Activated T-cell treated with anti-CD3 and anti-CD28 coated beads, Interleukin-2, amount 50 U/mL, for 4 hours (primary cell): ENCODE measurements at regions not wholly inside any gene's neighbourhood (a gene's known extent, or its start where the extent isn't known, plus 50 kb on each side); places are given as distances from the start of the nearest gene placed in this dataset.
"Not testable (repeated sequence)": the region's sequence is repeated elsewhere in the genome, so short reads cannot be mapped to it uniquely, and the experiment has no call there.

Experiments used
- ATAC-seq, 2 donors: fragments of 200-7000 bp; cut with Tn5 transposase; one replicate each; pipeline ENCODE4 v1.10.0; 2021
- DNase-seq: peaks from one replicate; pipeline ENCODE4 v3.0.0-alpha.2; 2020
- H3K27me3 Mint-ChIP-seq: one replicate; pipeline ENCODE4 v1.8.0; 2021; ENCODE audit warnings: low read depth, mixed read lengths
- H3K36me3 Mint-ChIP-seq: one replicate; pipeline ENCODE4 v1.8.0; 2022; ENCODE audit warnings: mixed read lengths; ENCODE audit not compliant: insufficient read depth
- H3K4me1 Mint-ChIP-seq: one replicate; pipeline ENCODE4 v1.8.0; 2021; ENCODE audit warnings: low read depth, mixed read lengths
- H3K4me3 Mint-ChIP-seq: one replicate; pipeline ENCODE4 v1.8.0; 2021; ENCODE audit warnings: mild to moderate bottlenecking, moderate library complexity, mixed read lengths
- H3K9me3 Mint-ChIP-seq: one replicate; pipeline ENCODE4 v1.8.0; 2021; ENCODE audit warnings: mixed read lengths

- ATAC-seq (no peak), DNase-seq (no peak)
- no peaks in the 10 kb centered on the region for H3K27me3 Mint-ChIP-seq
- peaks cover 13% of the 10 kb centered on the region for H3K9me3 Mint-ChIP-seq
- no peaks in the 10 kb centered on the region for H3K4me1 Mint-ChIP-seq
- no peak overlapping the region for H3K4me3 Mint-ChIP-seq
- no peaks in the 10 kb centered on the region for H3K36me3 Mint-ChIP-seq
These were observed 58.6 kb upstream of the CNTNAP2 start for GRCh38 chr7:146057958-146058357.

GRCh38 chr7:146054909-146055308 is 61.7 kb upstream of the CNTNAP2 start:
- ATAC-seq (no peak), DNase-seq (no peak)
- Mint-ChIP-seq H3K27me3 (no peaks in the 10 kb centered on the region), H3K4me1 (no peaks in the 10 kb centered on the region), H3K36me3 (no peaks in the 10 kb centered on the region), H3K4me3 (no peak overlapping the region), H3K9me3 (peaks cover 13% of the 10 kb centered on the region)

DNA sequence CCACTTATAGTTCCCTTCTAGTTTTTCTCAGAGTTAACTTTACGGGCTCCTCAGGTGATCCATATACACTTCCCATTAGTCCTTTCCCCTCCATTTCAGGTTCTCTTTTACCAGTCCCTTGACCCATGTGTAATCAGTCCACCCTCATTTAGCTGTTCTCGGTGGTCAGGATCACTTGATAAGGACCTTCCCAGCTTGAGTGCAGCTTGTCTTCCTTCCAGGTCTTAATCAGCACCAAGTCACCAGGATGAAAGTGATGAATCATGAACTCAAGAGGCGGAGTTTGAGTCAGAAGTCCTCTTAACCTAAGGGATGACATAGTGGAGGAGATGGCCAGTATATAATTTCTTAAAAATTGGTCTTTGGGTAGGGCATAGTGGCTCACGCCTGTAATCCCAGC is 63.1 kb upstream of the CNTNAP2 start:
- peaks cover 13% of the 10 kb centered on the region for H3K9me3 Mint-ChIP-seq
- H3K27me3 Mint-ChIP-seq = no peaks in the 10 kb centered on the region
- H3K36me3 Mint-ChIP-seq = no peaks in the 10 kb centered on the region

GRCh38 chr7:146043310-146043709 is 73.3 kb upstream of the CNTNAP2 start:
- not testable (repeated sequence) for H3K4me1 Mint-ChIP-seq, ATAC-seq, H3K4me3 Mint-ChIP-seq, H3K9me3 Mint-ChIP-seq, H3K36me3 Mint-ChIP-seq, DNase-seq, H3K27me3 Mint-ChIP-seq

More for the DNA sequence above, 63.1 kb upstream of the CNTNAP2 start:
- no peak for ATAC-seq
- Mint-ChIP-seq H3K4me1 (no peaks in the 10 kb centered on the region), H3K4me3 (no peak overlapping the region)
- no peak for DNase-seq

GRCh38 chr7:146028251-146028750 is 88.3 kb upstream of the CNTNAP2 start:
- H3K27me3 Mint-ChIP-seq = no peaks in the 10 kb centered on the region
- peaks cover 11% of the 10 kb centered on the region for H3K9me3 Mint-ChIP-seq
- no peak overlapping the region for H3K4me3 Mint-ChIP-seq
- H3K36me3 Mint-ChIP-seq = no peaks in the 10 kb centered on the region
- DNase-seq (no peak), ATAC-seq (no peak)
- no peaks in the 10 kb centered on the region for H3K4me1 Mint-ChIP-seq

GRCh38 chr7:146027243-146027642 is 89.4 kb upstream of the CNTNAP2 start:
- Mint-ChIP-seq H3K4me1 (no peaks in the 10 kb centered on the region), H3K9me3 (peaks cover 11% of the 10 kb centered on the region), H3K4me3 (no peak overlapping the region), H3K36me3 (no peaks in the 10 kb centered on the region), H3K27me3 (no peaks in the 10 kb centered on the region)
- no peak for DNase-seq
- no peak for ATAC-seq

DNA sequence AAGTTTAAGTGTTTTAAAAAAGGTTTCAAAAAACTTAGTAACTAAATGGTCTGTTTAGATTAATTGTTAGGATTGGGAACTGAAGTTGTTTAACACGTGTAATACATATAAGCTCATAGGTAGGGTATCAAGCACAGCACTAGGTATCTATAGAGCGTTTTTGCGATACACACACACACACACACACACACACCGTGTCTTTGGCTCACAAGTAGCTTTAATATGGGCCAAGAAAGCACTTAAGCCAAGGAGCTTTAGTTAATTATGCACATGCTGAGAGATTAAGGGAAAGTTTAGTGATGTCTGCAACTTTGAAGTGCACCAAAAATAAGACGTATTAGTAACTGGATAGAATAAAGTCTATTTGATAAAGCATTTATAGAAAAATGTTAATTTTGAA is 93.8 kb upstream of the CNTNAP2 start:
- Mint-ChIP-seq H3K9me3 (peaks cover 19% of the 10 kb centered on the region), H3K27me3 (no peaks in the 10 kb centered on the region), H3K4me3 (no peak overlapping the region), H3K36me3 (no peaks in the 10 kb centered on the region), H3K4me1 (no peaks in the 10 kb centered on the region)
- DNase-seq (no peak), ATAC-seq (no peak)

DNA sequence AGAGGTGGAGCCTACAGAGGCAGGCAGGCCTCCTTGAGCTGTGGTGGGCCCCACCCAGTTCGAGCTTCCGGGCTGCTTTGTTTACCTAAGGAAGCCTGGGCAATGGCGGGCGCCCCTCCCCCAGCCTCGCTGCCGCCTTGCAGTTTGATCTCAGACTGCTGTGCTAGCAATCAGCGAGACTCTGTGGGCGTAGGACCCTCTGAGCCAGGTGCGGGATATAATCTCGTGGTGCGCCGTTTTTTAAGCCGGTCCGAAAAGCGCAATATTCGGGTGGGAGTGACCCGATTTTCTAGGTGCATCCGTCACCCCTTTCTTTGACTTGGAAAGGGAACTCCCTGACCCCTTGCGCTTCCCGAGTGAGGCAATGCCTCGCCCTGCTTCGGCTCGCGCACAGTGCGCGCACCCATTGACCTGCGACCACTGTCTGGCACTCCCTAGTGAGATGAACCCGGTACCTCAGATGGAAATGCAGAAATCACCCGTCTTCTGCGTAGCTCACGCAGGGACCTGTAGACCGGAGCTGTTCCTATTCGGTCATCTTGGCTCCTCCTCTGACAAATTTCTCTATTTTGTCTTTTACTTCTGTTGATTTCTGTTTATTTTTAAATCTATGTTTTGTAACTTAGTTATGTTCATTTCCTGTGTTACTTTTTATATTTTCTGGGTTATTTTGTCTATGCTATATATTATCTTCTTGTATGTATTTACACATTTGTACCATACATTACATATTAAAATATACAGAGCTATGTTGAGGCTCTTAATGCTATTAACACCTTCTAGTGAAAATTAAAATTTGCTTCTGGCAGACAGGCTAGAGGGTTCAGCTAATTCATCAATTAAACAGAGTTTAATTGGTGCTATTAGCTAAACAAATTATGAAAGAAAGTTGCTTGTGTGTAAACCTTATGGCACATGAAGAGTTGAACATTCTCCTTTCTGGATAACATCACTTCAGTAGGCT is 97.3 kb upstream of the CNTNAP2 start:
- H3K9me3 Mint-ChIP-seq, H3K4me1 Mint-ChIP-seq, H3K4me3 Mint-ChIP-seq, H3K27me3 Mint-ChIP-seq, ATAC-seq, H3K36me3 Mint-ChIP-seq, DNase-seq: not testable (repeated sequence)

DNA sequence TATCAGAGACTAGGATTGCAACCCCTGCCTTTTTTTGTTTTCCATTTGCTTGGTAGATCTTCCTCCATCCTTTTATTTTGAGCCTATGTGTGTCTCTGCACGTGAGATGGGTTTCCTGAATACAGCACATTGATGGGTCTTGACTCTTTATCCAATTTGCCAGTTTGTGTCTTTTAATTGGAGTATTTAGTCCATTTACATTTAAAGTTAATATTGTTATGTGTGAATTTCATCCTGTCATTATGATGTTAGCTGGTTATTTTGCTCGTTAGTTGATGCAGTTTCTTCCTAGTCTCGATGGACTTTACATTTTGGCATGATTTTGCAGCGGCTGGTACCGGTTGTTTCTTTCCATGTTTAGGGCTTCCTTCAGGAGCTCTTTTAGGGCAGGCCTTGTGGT is 99.2 kb upstream of the CNTNAP2 start:
- H3K27me3 Mint-ChIP-seq, H3K4me3 Mint-ChIP-seq, H3K9me3 Mint-ChIP-seq, DNase-seq, ATAC-seq, H3K4me1 Mint-ChIP-seq, H3K36me3 Mint-ChIP-seq: not testable (repeated sequence)

GRCh38 chr7:146014154-146014553 is 102.4 kb upstream of the CNTNAP2 start:
- H3K4me3 Mint-ChIP-seq, H3K36me3 Mint-ChIP-seq, DNase-seq, H3K4me1 Mint-ChIP-seq, H3K9me3 Mint-ChIP-seq, H3K27me3 Mint-ChIP-seq, ATAC-seq: not testable (repeated sequence)

- Mint-ChIP-seq H3K4me3 (no peak overlapping the region), H3K9me3 (peaks cover 6% of the 10 kb centered on the region), H3K27me3 (no peaks in the 10 kb centered on the region), H3K36me3 (no peaks in the 10 kb centered on the region), H3K4me1 (no peaks in the 10 kb centered on the region)
- ATAC-seq (no peak), DNase-seq (no peak)
These were observed 108.3 kb upstream of the CNTNAP2 start for GRCh38 chr7:146008293-146008692.

GRCh38 chr7:146004805-146005204 is 111.8 kb upstream of the CNTNAP2 start:
- DNase-seq = no peak
- no peaks in the 10 kb centered on the region for H3K36me3 Mint-ChIP-seq
- no peaks in the 10 kb centered on the region for H3K27me3 Mint-ChIP-seq
- H3K9me3 Mint-ChIP-seq = peaks cover 8% of the 10 kb centered on the region
- no peak overlapping the region for H3K4me3 Mint-ChIP-seq
- H3K4me1 Mint-ChIP-seq = no peaks in the 10 kb centered on the region
- no peak for ATAC-seq

GRCh38 chr7:146002431-146003078 is 114.0 kb upstream of the CNTNAP2 start:
- H3K4me3 Mint-ChIP-seq = no peak overlapping the region
- no peak for ATAC-seq
- no peak for DNase-seq
- H3K27me3 Mint-ChIP-seq = no peaks in the 10 kb centered on the region
- no peaks in the 10 kb centered on the region for H3K4me1 Mint-ChIP-seq
- H3K36me3 Mint-ChIP-seq = no peaks in the 10 kb centered on the region
- H3K9me3 Mint-ChIP-seq = peaks cover 8% of the 10 kb centered on the region

DNA sequence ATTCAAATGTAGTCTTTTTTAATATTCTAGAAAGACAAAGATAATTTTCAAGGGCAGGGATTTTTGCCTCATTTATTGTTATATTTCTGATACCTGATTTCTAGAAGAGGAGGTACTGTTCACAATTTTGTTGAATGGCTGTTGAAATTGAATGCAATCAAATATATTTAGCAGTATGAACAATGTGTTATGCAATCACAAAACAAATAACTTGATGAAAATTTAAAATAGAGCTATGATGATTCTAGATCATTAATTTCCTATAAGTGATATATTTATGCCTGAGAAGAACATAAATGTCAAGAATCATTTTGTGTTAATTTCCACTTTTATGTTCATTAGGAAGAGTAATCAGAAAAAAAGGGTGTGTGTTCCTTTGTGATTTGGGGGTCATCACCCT is 114.6 kb upstream of the CNTNAP2 start:
- Mint-ChIP-seq H3K36me3 (no peaks in the 10 kb centered on the region), H3K27me3 (no peaks in the 10 kb centered on the region), H3K4me1 (no peaks in the 10 kb centered on the region), H3K9me3 (peaks cover 8% of the 10 kb centered on the region), H3K4me3 (no peak overlapping the region)
- ATAC-seq (no peak), DNase-seq (no peak)

GRCh38 chr7:146000882-146001281 is 115.7 kb upstream of the CNTNAP2 start:
- ATAC-seq = no peak
- H3K9me3 Mint-ChIP-seq = peaks cover 6% of the 10 kb centered on the region
- H3K4me3 Mint-ChIP-seq = no peak overlapping the region
- no peak for DNase-seq
- no peaks in the 10 kb centered on the region for H3K36me3 Mint-ChIP-seq
- no peaks in the 10 kb centered on the region for H3K27me3 Mint-ChIP-seq
- H3K4me1 Mint-ChIP-seq = no peaks in the 10 kb centered on the region
